NT2/D1 (cell line): ENCODE measurements at regions not wholly inside any gene's neighbourhood (a gene's known extent, or its start where the extent isn't known, plus 50 kb on each side); places are given as distances from the start of the nearest gene placed in this dataset.

Experiments
- SUZ12 ChIP-seq: IDR thresholded peaks from 2 replicates; pipeline ENCODE4 v1.6.1; 2011; ENCODE audit not compliant: insufficient read length, insufficient read depth; ENCODE audit errors: extremely low read depth
- YY1 ChIP-seq: IDR thresholded peaks from 2 replicates; pipeline ENCODE4 v1.6.1; 2011; ENCODE audit not compliant: insufficient read length, insufficient read depth
- ZNF274 ChIP-seq: IDR thresholded peaks from 2 replicates; pipeline ENCODE4 v1.6.1; 2011; ENCODE audit warnings: mild to moderate bottlenecking, low read depth, low read length

- TF ChIP-seq ZNF274 (no peak), YY1 (no peak), SUZ12 (no peak)
These were observed 157.6 kb downstream of the SHQ1 start for GRCh38 chr3:72690629-72691028.
